Skeletal muscle cell (primary cell): ENCODE measurements at regions not wholly inside any gene's neighbourhood (a gene's known extent, or its start where the extent isn't known, plus 50 kb on each side); places are given as distances from the start of the nearest gene placed in this dataset.
"Not testable (repeated sequence)": the region's sequence is repeated elsewhere in the genome, so short reads cannot be mapped to it uniquely, and the experiment has no call there.

Experiments
- DNase-seq: peaks from one replicate; pipeline ENCODE4 v3.0.0-alpha.2; 2010; ENCODE audit warnings: low read depth
- H3K4me3 ChIP-seq: 2 replicates; pipeline ENCODE4 v1.5.1; 2011; ENCODE audit warnings: low read depth, mild to moderate bottlenecking, control low read depth, low read length, moderate library complexity

GRCh38 chr7:104956753-104957450, 57.1 kb upstream of the KMT2E start:
- peak; percentile 80 for DNase-seq
- no peak overlapping the region for H3K4me3 ChIP-seq

- H3K4me3 ChIP-seq: no peak overlapping the region
- DNase-seq: no peak
Observed at GRCh38 chr7:104958371-104958865, 55.6 kb upstream of the KMT2E start.

GRCh38 chr7:104959483-104959882, 54.5 kb upstream of the KMT2E start:
- not testable (repeated sequence) for H3K4me3 ChIP-seq, DNase-seq

GRCh38 chr7:104960741-104961448, 53.1 kb upstream of the KMT2E start:
- no peak for DNase-seq
- no peak overlapping the region for H3K4me3 ChIP-seq

GRCh38 chr7:104961821-104962220, 52.2 kb upstream of the KMT2E start:
- no peak overlapping the region for H3K4me3 ChIP-seq
- DNase-seq: no peak

GRCh38 chr7:104962781-104963180, 51.2 kb upstream of the KMT2E start:
- no peak for DNase-seq
- H3K4me3 ChIP-seq: no peak overlapping the region

GRCh38 chr7:104963378-104963990, 50.5 kb upstream of the KMT2E start:
- DNase-seq: no peak

GRCh38 chr7:104963991-104964385, 50.0 kb upstream of the KMT2E start:
- no peak overlapping the region for H3K4me3 ChIP-seq
- DNase-seq: no peak

More at GRCh38 chr7:104963378-104963990, 50.5 kb upstream of the KMT2E start:
- H3K4me3 ChIP-seq: no peak overlapping the region
